ENCODE measurements at regions not wholly inside any gene's neighbourhood (a gene's known extent, or its start where the extent isn't known, plus 50 kb on each side); places are given as distances from the start of the nearest gene placed in this dataset.
"Not testable (repeated sequence)": the region's sequence is repeated elsewhere in the genome, so short reads cannot be mapped to it uniquely, and the experiment has no call there.

- H3K4me3 ChIP-seq, result no peak overlapping the region
- peaks cover 0 to 7% (median 0%) of the 10 kb centered on the region in 8 donors for H3K9me3 ChIP-seq
- no peak for DNase-seq
- no peaks in the 10 kb centered on the region for H3K27me3 ChIP-seq (replicated peaks in 1 of 7)
- 70 to 88% (median 86%) methylated on average over 7 of the region's 7 CpGs for WGBS, 5 donors
- no peak for TF ChIP-seq POLR2AphosphoS5 (IDR thresholded peaks at IDR 0.05)
- TF ChIP-seq CTCF (IDR thresholded peaks at IDR 0.05 in 8 of 11, conservative IDR thresholded peaks at IDR 0.05 in 3 of 11), result no peak
- TF ChIP-seq POLR2A (IDR thresholded peaks at IDR 0.05), result no peak
- no peak overlapping the region for H3K27ac ChIP-seq
- H3K36me3 ChIP-seq, result no peaks in the 10 kb centered on the region
- intact Hi-C loops (cut with DNase I; ENCODE audit: low total_unique reads), result no loop called here
- H3K4me1 ChIP-seq, result no peaks in the 10 kb centered on the region
Measured at GRCh38 chr10:21347043-21347784, 178.3 kb downstream of the SKIDA1 start.

- DNase-seq, result no peak
- no peaks in the 10 kb centered on the region for H3K4me1 ChIP-seq
- no peaks in the 10 kb centered on the region for H3K36me3 ChIP-seq
- H3K27ac ChIP-seq, result no peak overlapping the region
- no peak overlapping the region for H3K4me3 ChIP-seq
- 82 to 92% (median 87%) methylated on average over 3 of the region's 3 CpGs for WGBS, 5 donors
- TF ChIP-seq POLR2A (IDR thresholded peaks at IDR 0.05), result no peak
- TF ChIP-seq CTCF (IDR thresholded peaks at IDR 0.05 in 8 of 11, conservative IDR thresholded peaks at IDR 0.05 in 3 of 11), result no peak
- no peak for TF ChIP-seq POLR2AphosphoS5 (IDR thresholded peaks at IDR 0.05)
- peaks cover 0 to 5% (median 0%) of the 10 kb centered on the region in 7 donors for H3K27me3 ChIP-seq (replicated peaks in 1 of 7)
- H3K9me3 ChIP-seq, result no peaks in the 10 kb centered on the region
- intact Hi-C loops (cut with DNase I; ENCODE audit: low total_unique reads), result no loop called here
Measured at GRCh38 chr10:21343087-21343486, 182.4 kb downstream of the SKIDA1 start.

- DNase-seq; H3K27me3 ChIP-seq (replicated peaks in 1 of 7); H3K4me3 ChIP-seq; H3K4me1 ChIP-seq; intact Hi-C loops (cut with DNase I; ENCODE audit: low total_unique reads); H3K36me3 ChIP-seq; H3K27ac ChIP-seq; H3K9me3 ChIP-seq: not testable (repeated sequence)
- WGBS, 5 donors, result 87 to 96% (median 89%) methylated on average over 1 of the region's 1 CpG
Measured at GRCh38 chr10:21342499-21342898, 183.0 kb downstream of the SKIDA1 start.

- Histone ChIP-seq H3K27ac (no peak overlapping the region), H3K4me1 (no peaks in the 10 kb centered on the region), H3K36me3 (no peaks in the 10 kb centered on the region), H3K9me3 (no peaks in the 10 kb centered on the region), H3K27me3 (replicated peaks in 1 of 7) (peaks cover 0 to 5% (median 0%) of the 10 kb centered on the region in 7 donors), H3K4me3 (no peak overlapping the region)
- 86 to 95% (median 92%) methylated on average over 3 of the region's 3 CpGs for WGBS, 5 donors
- intact Hi-C loops (cut with DNase I; ENCODE audit: low total_unique reads), result no loop called here
- DNase-seq, result no peak
- TF ChIP-seq POLR2A (IDR thresholded peaks at IDR 0.05) (no peak), CTCF (IDR thresholded peaks at IDR 0.05 in 8 of 11, conservative IDR thresholded peaks at IDR 0.05 in 3 of 11) (no peak), POLR2AphosphoS5 (IDR thresholded peaks at IDR 0.05) (no peak)
Measured at GRCh38 chr10:21340331-21340730, 185.2 kb downstream of the SKIDA1 start.
